WTC11 (cell line): ENCODE measurements at regions not wholly inside any gene's neighbourhood (a gene's known extent, or its start where the extent isn't known, plus 50 kb on each side); places are given as distances from the start of the nearest gene placed in this dataset.
A peak's percentile ranks its signal among the peaks of the same experiment; 100 is the strongest.

Source experiments
- ATAC-seq: fragments of 200-7000 bp; cut with Tn5 transposase; 2 replicates; pipeline ENCODE4 v1.10.0; 2021; ENCODE audit warnings: mild to moderate bottlenecking, moderate library complexity
- CTCF ChIA-PET: fragments of 300-600 bp; sonication (Branson Sonifier 250); formaldehyde crosslinking; loops from one replicate; lab custom pipeline; 2021; ENCODE audit warnings: antibody characterized with exemption; lab: Charles Lee
- POLR2A ChIA-PET: fragments of 350-600 bp; sonication (Branson Sonifier 250); formaldehyde crosslinking; loops from one replicate; lab custom pipeline; 2021; ENCODE audit warnings: antibody characterized with exemption; lab: Charles Lee
- DNase-seq: peaks from one replicate; pipeline ENCODE4 v3.0.0; 2021; ENCODE audit warnings: low spot score
- H3K27ac Mint-ChIP-seq: 2 replicates; pipeline ENCODE4 v1.8.0; 2021; ENCODE audit warnings: mixed read lengths
- H3K27me3 Mint-ChIP-seq: 2 replicates; pipeline ENCODE4 v1.8.0; 2021; ENCODE audit warnings: low read depth, mild to moderate bottlenecking, moderate library complexity, mixed read lengths
- H3K36me3 Mint-ChIP-seq: 2 replicates; pipeline ENCODE4 v1.8.0; 2021; ENCODE audit warnings: mixed read lengths
- H3K4me1 Mint-ChIP-seq: 2 replicates; pipeline ENCODE4 v1.8.0; 2022; ENCODE audit warnings: mixed read lengths
- H3K4me3 Mint-ChIP-seq: 2 replicates; pipeline ENCODE4 v1.8.0; 2021; ENCODE audit warnings: mild to moderate bottlenecking, moderate library complexity, mixed read lengths
- H3K9me3 Mint-ChIP-seq: 2 replicates; pipeline ENCODE4 v1.8.0; 2021; ENCODE audit warnings: mixed read lengths
- ARID4B ChIP-seq: sonication (generic); formaldehyde crosslinking; IDR thresholded peaks from 2 replicates; pipeline ENCODE4 v1.8.0; 2023; ENCODE audit warnings: missing genetic modification reagents, mild to moderate bottlenecking, borderline replicate concordance
- EMX1 ChIP-seq: fragments of 250-450 bp; sonication (Bioruptor Pico); IDR thresholded peaks from 2 replicates; pipeline ENCODE4 v1.8.0; 2021; ENCODE audit warnings: mild to moderate bottlenecking
- ERG ChIP-seq: fragments of 250-450 bp; sonication (Bioruptor Pico); IDR thresholded peaks from 2 replicates; pipeline ENCODE4 v1.8.0; 2021; ENCODE audit warnings: mild to moderate bottlenecking
- FOXP4 ChIP-seq: sonication (generic); formaldehyde crosslinking; IDR thresholded peaks from 2 replicates; pipeline ENCODE4 v1.8.0; 2022; ENCODE audit warnings: mild to moderate bottlenecking, missing genetic modification reagents
- GTF2I ChIP-seq: fragments of 250-450 bp; sonication (Bioruptor Pico); conservative IDR thresholded peaks from 2 replicates; pipeline ENCODE4 v1.4.0; 2021; ENCODE audit warnings: mild to moderate bottlenecking
- JAZF1 ChIP-seq: fragments of 250-450 bp; sonication (Bioruptor Pico); IDR thresholded peaks from 2 replicates; pipeline ENCODE4 v1.9.0; 2021; ENCODE audit warnings: moderate library complexity, mild to moderate bottlenecking, inconsistent platforms
- KAT7 ChIP-seq: sonication (generic); formaldehyde crosslinking; IDR thresholded peaks from 2 replicates; pipeline ENCODE4 v1.8.1; 2023; ENCODE audit warnings: missing genetic modification reagents, mild to moderate bottlenecking, borderline replicate concordance
- MAX ChIP-seq: sonication (generic); formaldehyde crosslinking; IDR thresholded peaks from 2 replicates; pipeline ENCODE4 v1.8.0; 2022; ENCODE audit warnings: mild to moderate bottlenecking, missing genetic modification reagents
- NFATC4 ChIP-seq: fragments of 250-450 bp; sonication (Bioruptor Pico); IDR thresholded peaks from 2 replicates; pipeline ENCODE4 v1.9.0; 2021; ENCODE audit warnings: mild to moderate bottlenecking
- NR1H2 ChIP-seq: sonication (generic); formaldehyde crosslinking; IDR thresholded peaks from 2 replicates; pipeline ENCODE4 v1.9.0; 2021; ENCODE audit warnings: mild to moderate bottlenecking, moderate library complexity, missing genetic modification reagents
- PRRX2 ChIP-seq: fragments of 250-450 bp; sonication (Bioruptor Pico); IDR thresholded peaks from 2 replicates; pipeline ENCODE4 v1.8.0; 2021; ENCODE audit warnings: mild to moderate bottlenecking
- TP53 ChIP-seq: sonication (generic); formaldehyde crosslinking; IDR thresholded peaks from 2 replicates; pipeline ENCODE4 v1.8.1; 2023; ENCODE audit warnings: mild to moderate bottlenecking, missing genetic modification reagents
- ZNF121 ChIP-seq: sonication (generic); formaldehyde crosslinking; IDR thresholded peaks from 2 replicates; pipeline ENCODE4 v1.8.0; 2023; ENCODE audit warnings: missing genetic modification reagents
- ZNF281 ChIP-seq: sonication (generic); formaldehyde crosslinking; IDR thresholded peaks from 2 replicates; pipeline ENCODE4 v1.8.0; 2023; ENCODE audit warnings: mild to moderate bottlenecking, missing genetic modification reagents
- ZNF416 ChIP-seq: fragments of 250-450 bp; sonication (Bioruptor Pico); IDR thresholded peaks from 2 replicates; pipeline ENCODE4 v1.9.0; 2021; ENCODE audit warnings: mild to moderate bottlenecking, inconsistent platforms
- ZNF671 ChIP-seq: fragments of 250-450 bp; sonication (Bioruptor Pico); IDR thresholded peaks from 2 replicates; pipeline ENCODE4 v1.8.0; 2021; ENCODE audit warnings: mild to moderate bottlenecking

GRCh38 chr11:45089251-45089650 lies 57.2 kb upstream of the PRDM11 start:
- CTCF ChIA-PET, result interaction anchor here (1.0 to 1.7 kb wide), 10 partner anchors 8 to 158 kb away, joined by 3 to 12 read pairs (median 4); no protein-coding TSS in a partner anchor
- TF ChIP-seq ZNF121 (CRISPR knock-in tag), result no peak
- peak overlapping the region; percentile 21; the same call in 1 of the 2 replicates for H3K27ac Mint-ChIP-seq
- H3K4me3 Mint-ChIP-seq, result no peak overlapping the region
- POLR2A ChIA-PET, result interaction anchor here (0.7 kb wide), 1 partner anchor 127 kb away, joined by 5 read pairs; no protein-coding TSS in a partner anchor
- no peaks in the 10 kb centered on the region for H3K36me3 Mint-ChIP-seq
- H3K4me1 Mint-ChIP-seq, result peaks cover 89% of the 10 kb centered on the region
- ATAC-seq (no peak), DNase-seq (no peak)
- H3K27me3 Mint-ChIP-seq, result no peaks in the 10 kb centered on the region; the same call in none of the 2 replicates
- no peaks in the 10 kb centered on the region for H3K9me3 Mint-ChIP-seq

- Mint-ChIP-seq H3K27me3 (no peaks in the 10 kb centered on the region; the same call in none of the 2 replicates), H3K36me3 (no peaks in the 10 kb centered on the region), H3K4me3 (no peak overlapping the region), H3K9me3 (no peaks in the 10 kb centered on the region), H3K4me1 (peaks cover 84% of the 10 kb centered on the region), H3K27ac (no peak overlapping the region; the same call in 1 of the 2 replicates)
- DNase-seq (peak; percentile 49), ATAC-seq (peak; percentile 16)
- POLR2A ChIA-PET, result interaction anchor here (0.7 kb wide), 1 partner anchor 128 kb away, joined by 5 read pairs; no protein-coding TSS in a partner anchor
- CTCF ChIA-PET, result interaction anchor here (0.6 to 1.7 kb wide), 18 partner anchors 8 to 158 kb away, joined by 3 to 12 read pairs (median 4); no protein-coding TSS in a partner anchor
- TF ChIP-seq GTF2I (CRISPR knock-in tag) (no peak), PRRX2 (CRISPR knock-in tag) (no peak), MAX (no peak), EMX1 (CRISPR knock-in tag) (no peak), ERG (CRISPR knock-in tag) (no peak), JAZF1 (CRISPR knock-in tag) (no peak), ZNF281 (no peak), KAT7 (CRISPR knock-in tag) (no peak), ARID4B (CRISPR knock-in tag) (no peak), NFATC4 (no peak), FOXP4 (CRISPR knock-in tag) (no peak), ZNF416 (no peak), TP53 (CRISPR knock-in tag) (no peak), NR1H2 (CRISPR knock-in tag) (no peak), ZNF671 (CRISPR knock-in tag) (no peak)
These were observed 56.6 kb upstream of the PRDM11 start for GRCh38 chr11:45089676-45090499.
